WERI-Rb-1 (cell line): ENCODE measurements at regions not wholly inside any gene's neighbourhood (a gene's known extent, or its start where the extent isn't known, plus 50 kb on each side); places are given as distances from the start of the nearest gene placed in this dataset.

ENCODE experiments used
- DNase-seq: peaks from one replicate; pipeline ENCODE4 v3.0.0-alpha.2; 2020
- H3K27ac ChIP-seq: fragments of 250-450 bp; sonication (Bioruptor Pico); 2 replicates; pipeline ENCODE4 v1.5.1; 2020; ENCODE audit warnings: mild to moderate bottlenecking, moderate library complexity
- H3K27me3 ChIP-seq: fragments of 250-450 bp; sonication (Bioruptor Pico); 2 replicates; pipeline ENCODE4 v1.5.1; 2021; ENCODE audit warnings: mild to moderate bottlenecking, low read depth, moderate library complexity; ENCODE audit not compliant: insufficient read depth, severe bottlenecking
- H3K36me3 ChIP-seq: fragments of 250-450 bp; sonication (Bioruptor Pico); 2 replicates; pipeline ENCODE4 v1.5.1; 2020; ENCODE audit warnings: mild to moderate bottlenecking, moderate library complexity
- H3K4me3 ChIP-seq: 2 replicates; pipeline ENCODE4 v1.5.1; 2011; ENCODE audit warnings: low read depth, mild to moderate bottlenecking, control low read depth, low read length
- H3K9me3 ChIP-seq: fragments of 250-450 bp; sonication (Bioruptor Pico); 2 replicates; pipeline ENCODE4 v1.5.1; 2021; ENCODE audit warnings: mild to moderate bottlenecking, moderate library complexity; ENCODE audit not compliant: severe bottlenecking
- CTCF ChIP-seq: IDR thresholded peaks from 2 replicates; pipeline ENCODE4 v1.5.1; 2011; ENCODE audit warnings: low read depth, mild to moderate bottlenecking, control low read depth, inconsistent platforms, low read length

GRCh38 chr1:117278531-117278930 lies 67.8 kb upstream of the VTCN1 start:
- no peaks in the 10 kb centered on the region for H3K36me3 ChIP-seq
- H3K9me3 ChIP-seq: no peaks in the 10 kb centered on the region
- TF ChIP-seq CTCF: no peak
- no peak for DNase-seq
- no peaks in the 10 kb centered on the region for H3K27me3 ChIP-seq
- no peak overlapping the region for H3K27ac ChIP-seq
- no peak overlapping the region for H3K4me3 ChIP-seq

- Histone ChIP-seq H3K4me3 (no peak overlapping the region), H3K27ac (no peak overlapping the region), H3K9me3 (peaks cover 4% of the 10 kb centered on the region), H3K36me3 (no peaks in the 10 kb centered on the region), H3K27me3 (no peaks in the 10 kb centered on the region)
- no peak for DNase-seq
- TF ChIP-seq CTCF: no peak
These were observed 64.3 kb upstream of the VTCN1 start for GRCh38 chr1:117275055-117275454.

- H3K4me3 ChIP-seq: no peak overlapping the region
- peaks cover 4% of the 10 kb centered on the region for H3K9me3 ChIP-seq
- H3K27me3 ChIP-seq: no peaks in the 10 kb centered on the region
- DNase-seq: no peak
- no peak for TF ChIP-seq CTCF
- H3K27ac ChIP-seq: no peak overlapping the region
- no peaks in the 10 kb centered on the region for H3K36me3 ChIP-seq
These were observed 61.2 kb upstream of the VTCN1 start for GRCh38 chr1:117271959-117272358.

GRCh38 chr1:117271129-117271528 lies 60.4 kb upstream of the VTCN1 start:
- no peak for TF ChIP-seq CTCF
- H3K36me3 ChIP-seq: no peaks in the 10 kb centered on the region
- no peak overlapping the region for H3K4me3 ChIP-seq
- DNase-seq: no peak
- no peak overlapping the region for H3K27ac ChIP-seq
- no peaks in the 10 kb centered on the region for H3K27me3 ChIP-seq
- peaks cover 4% of the 10 kb centered on the region for H3K9me3 ChIP-seq

GRCh38 chr1:117270679-117271078 lies 60.0 kb upstream of the VTCN1 start:
- H3K36me3 ChIP-seq: no peaks in the 10 kb centered on the region
- no peak overlapping the region for H3K27ac ChIP-seq
- peaks cover 4% of the 10 kb centered on the region for H3K9me3 ChIP-seq
- H3K4me3 ChIP-seq: no peak overlapping the region
- no peak for DNase-seq
- no peaks in the 10 kb centered on the region for H3K27me3 ChIP-seq
- no peak for TF ChIP-seq CTCF
